Fibroblast of skin of left biceps (primary cell): ENCODE measurements at regions not wholly inside any gene's neighbourhood (a gene's known extent, or its start where the extent isn't known, plus 50 kb on each side); places are given as distances from the start of the nearest gene placed in this dataset.

ENCODE experiments used
- DNase-seq, 2 experiments: peaks; one replicate each; pipeline ENCODE4 v3.0.0-alpha.2; 2013; ENCODE audit warnings: low read depth in 2 of 2

GRCh38 chr1:208841436-208841835 is 597.3 kb upstream of the PLXNA2 start:
- no peak for DNase-seq

DNA sequence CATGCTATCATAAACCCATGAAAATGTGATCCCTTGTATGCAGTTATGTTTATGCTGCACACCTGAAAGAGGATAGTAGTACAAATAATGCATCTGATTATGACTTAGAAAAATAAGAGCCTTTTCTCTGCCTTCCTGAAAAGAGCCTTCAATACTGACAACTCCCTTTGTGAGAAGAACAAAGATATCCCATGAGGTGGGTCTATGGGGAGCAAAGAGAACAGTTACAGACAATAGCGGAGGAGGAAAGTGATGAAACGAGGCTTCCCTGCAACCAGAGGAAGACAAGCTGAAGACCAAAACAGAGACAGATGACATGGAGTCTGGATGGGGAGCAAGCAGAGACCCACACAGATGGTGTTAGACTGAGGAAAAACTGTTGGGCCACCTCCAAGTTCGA is 598.3 kb upstream of the PLXNA2 start:
- DNase-seq: no peak

DNA sequence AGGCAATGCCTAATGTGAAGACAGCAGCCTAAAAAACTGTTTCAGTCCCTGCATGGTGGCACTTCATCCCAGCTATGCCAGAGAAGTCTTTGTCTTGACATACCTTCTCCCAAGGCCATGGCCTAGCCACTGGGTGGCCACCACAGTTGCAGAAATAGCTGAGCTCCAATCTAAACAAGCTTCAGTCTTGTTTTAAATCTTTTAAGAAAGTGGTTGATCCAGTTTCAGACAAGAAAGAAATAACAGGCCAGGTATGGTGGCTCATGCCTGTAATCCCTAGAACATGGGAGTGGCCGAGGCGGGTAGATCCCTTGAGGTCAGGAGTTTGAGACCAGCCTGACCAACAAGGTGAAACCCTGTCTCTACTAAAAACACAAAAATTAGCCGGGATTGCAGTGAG is 600.0 kb upstream of the PLXNA2 start:
- no peak for DNase-seq

DNA sequence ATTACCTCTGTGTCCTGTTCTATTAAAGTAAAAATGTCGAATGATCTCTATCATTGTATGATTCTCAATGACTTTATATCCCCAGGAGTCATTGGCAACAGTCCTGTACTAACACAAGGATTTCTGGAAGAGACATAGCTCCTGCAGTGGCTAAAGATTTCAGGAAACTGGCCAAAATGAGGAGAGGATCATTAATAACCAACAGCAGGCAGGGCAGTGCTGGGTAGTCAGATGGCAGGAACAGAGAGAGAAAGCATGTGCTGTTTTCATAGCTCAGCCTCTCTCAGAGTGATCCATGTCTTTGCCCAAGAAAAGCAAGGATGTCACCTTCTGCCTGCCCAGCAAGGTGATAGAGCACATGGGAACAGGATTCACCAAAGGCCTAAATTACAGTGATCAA is 604.7 kb upstream of the PLXNA2 start:
- no peak for DNase-seq

- DNase-seq: no peak
Measured at GRCh38 chr1:208850442-208850841, 606.3 kb upstream of the PLXNA2 start.

DNA sequence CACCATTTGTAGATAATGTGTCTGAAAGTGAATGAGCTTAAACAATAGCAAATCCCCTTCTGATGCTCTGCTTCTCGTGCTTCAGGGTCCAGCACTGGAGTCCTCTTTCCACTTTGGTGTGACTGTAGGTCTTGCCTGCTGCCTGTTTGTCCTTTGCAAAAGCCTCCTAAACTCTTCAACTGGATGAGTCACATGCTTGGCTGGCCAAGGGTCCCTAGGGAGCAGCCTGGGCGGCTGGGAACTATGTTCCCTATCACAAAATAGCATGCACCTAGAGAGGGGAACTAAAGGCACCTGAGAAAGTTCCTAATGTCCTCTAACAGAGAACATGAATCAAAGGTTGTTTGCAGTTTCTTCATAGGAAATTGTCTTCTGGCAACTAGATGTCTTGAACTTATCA is 607.2 kb upstream of the PLXNA2 start:
- DNase-seq: no peak

DNA sequence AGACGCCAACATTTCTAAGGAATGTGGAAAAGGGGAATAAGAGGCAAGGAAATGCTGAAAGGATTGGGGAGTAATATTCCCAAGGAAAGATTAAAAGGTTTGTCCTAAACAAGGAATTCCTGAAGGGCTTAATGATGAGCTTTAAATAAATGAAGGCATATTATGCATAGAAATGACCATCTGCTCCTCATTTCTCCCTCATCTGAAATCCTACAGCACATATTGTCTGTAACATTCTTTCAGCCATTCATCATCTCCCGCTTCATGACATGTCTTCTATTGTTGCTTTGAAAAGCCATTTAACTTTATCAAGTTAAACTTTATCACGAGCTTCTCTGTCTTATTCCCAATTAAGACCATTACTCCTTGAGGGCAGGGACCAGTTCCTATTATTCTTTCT is 608.7 kb upstream of the PLXNA2 start:
- DNase-seq: no peak

GRCh38 chr1:208855403-208855802 is 611.2 kb upstream of the PLXNA2 start:
- no peak for DNase-seq

- no peak for DNase-seq
Measured at GRCh38 chr1:208857465-208857864, 613.3 kb upstream of the PLXNA2 start.

GRCh38 chr1:208858738-208859137 is 614.6 kb upstream of the PLXNA2 start:
- no peak for DNase-seq

DNA sequence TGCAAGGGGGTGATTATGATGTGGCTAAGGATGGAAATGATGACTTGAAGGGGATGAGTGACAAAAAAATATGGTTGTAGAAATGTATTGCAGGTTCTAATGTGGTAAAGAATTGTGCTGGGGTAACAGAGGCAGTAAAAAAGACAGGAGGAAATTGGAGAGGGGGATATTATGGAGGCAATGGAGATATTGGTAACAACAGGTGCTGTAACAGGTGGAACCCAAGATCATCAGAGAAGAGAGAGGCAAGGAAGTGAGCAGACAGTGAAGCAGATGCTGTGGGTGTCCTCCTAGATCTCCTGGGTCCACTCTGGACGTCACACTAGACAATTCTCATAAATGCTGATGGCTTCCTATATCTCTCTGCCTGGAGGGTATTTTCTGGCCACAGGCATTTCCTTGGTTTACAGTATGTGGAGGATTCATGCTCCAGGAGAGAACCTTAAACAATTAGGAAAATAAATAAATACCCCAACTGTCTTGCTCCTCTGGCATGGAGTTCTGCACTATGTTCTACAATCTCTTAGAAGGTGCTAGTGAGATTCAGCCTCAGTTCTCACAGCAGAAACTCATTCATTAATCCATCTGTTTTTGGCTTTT is 620.3 kb upstream of the PLXNA2 start:
- no peak for DNase-seq

DNA sequence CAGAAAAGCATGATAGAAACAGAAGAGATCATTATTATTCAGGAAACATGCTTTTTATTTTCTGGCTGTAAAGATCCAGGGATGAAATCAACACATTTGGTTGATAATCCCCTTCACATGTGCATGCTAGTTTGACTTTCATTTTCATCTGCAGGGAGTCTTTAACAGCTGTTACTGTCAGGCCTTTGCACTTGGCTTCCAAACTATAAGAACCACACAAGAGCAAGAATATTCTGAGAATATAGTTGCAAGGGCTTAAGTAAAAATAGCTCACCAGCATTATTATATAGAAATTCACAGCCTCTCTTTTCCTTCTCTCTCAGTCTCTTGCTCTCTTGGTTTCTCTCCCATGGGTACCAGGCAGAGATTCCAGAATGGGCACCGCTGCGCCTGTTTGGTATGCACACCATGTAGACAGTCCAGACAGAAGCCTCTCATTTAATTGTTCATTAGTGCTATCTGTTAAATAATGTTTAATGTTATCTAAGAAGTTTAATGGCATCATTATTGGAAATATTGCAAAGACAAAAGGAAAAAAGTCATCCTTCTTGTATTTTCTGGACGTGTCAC is 622.3 kb upstream of the PLXNA2 start:
- DNase-seq: no peak

- DNase-seq: peak; percentile 20 to 24
Measured at GRCh38 chr1:208868554-208868953, 624.4 kb upstream of the PLXNA2 start.

DNA sequence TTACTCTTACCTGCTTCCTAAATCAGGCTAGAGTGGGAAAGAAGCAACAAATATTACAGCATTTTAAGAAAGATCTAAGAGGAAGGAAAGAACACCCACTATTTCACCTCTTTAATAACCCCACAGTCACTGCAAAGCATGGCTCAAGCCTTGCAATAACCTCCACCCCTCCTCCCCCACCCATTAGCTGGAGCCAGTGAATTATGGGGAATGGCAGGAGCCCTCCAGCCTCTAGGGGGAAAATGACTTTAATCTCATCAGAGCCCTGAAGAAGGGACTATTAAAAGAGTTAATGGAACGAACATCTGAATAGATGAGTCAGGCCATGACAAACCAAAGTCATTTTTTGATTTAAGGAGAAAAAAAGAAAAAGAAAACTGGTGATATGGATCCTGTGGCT is 630.7 kb upstream of the PLXNA2 start:
- no peak for DNase-seq

DNA sequence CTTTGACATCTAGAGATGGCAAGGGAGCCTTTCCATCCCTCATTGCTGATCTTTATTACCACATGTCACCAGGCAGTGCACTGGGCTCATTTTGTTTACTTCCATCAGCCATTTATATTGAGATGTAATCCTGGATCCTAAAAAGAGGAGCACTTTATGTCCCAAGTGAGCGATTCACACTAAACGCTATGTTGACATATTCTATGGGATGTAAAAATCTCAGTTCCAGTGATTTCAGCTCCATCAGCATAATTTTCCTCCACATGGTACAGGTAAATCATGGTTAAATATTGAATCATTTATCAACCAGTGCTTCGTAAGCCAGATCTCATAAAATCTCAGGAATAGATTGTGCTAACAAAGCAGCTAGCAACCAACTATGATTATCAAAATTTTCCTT is 634.8 kb upstream of the PLXNA2 start:
- DNase-seq: no peak

GRCh38 chr1:208880433-208881100 is 636.4 kb upstream of the PLXNA2 start:
- no peak for DNase-seq

GRCh38 chr1:208885060-208885459 is 640.9 kb upstream of the PLXNA2 start:
- DNase-seq: no peak

DNA sequence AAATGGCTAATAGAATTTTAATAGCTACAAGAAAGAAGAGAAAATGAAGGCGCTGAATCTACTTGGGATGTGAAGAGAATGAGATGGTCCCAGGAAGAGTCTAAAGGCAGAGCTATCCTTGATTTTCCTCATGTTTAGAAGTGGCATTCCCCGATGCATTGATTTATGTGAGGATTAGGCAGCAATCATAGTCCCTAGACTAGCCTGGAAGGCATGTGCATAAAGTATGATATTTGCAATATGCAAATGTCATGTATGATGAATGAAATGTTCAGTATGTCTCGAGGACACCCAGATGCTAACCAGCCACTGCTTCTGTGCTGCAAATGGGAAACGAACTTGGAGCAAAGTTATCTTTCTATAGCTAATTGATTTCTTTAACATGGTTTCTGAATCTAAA is 641.5 kb upstream of the PLXNA2 start:
- no peak for DNase-seq

DNA sequence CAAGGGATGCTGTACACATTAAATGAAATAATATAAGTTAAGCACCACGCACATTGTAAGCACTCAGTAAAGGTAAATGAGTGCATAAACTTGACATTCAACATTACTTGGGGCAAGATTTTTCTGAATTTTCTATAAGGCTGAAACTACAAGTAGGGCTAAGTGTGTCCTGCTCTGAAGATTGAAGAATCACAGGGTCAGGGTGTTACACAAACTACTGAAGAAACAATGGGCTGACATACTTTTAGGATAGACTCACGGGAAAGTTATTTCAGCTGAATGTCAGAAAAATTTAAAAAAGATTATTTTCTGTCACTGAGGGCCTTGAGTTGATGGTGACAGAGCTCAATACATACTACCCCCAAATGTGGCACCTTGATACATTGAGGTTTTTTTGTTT is 644.2 kb upstream of the PLXNA2 start:
- DNase-seq: no peak

GRCh38 chr1:208892147-208892546 is 648.0 kb upstream of the PLXNA2 start:
- DNase-seq: no peak

- no peak for DNase-seq
Measured at GRCh38 chr1:208893251-208893650, 649.1 kb upstream of the PLXNA2 start.

DNA sequence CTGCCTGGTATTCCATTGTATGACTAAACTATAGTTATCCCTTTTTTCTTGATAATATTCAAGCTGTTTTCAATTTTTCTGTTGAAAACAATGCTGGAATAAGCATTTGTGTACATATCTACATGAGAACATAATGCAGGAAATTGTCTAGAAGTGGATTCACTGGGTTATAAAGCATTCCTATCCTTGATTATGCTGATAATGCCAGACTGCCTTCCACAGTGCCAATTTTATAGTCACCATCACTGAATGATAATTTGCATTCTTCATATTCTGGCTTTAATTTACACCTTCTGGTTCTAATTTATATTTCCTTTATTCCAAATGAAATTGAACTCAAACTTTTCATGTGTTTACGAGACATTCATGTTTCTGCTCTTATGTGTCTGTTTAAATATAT is 651.0 kb upstream of the PLXNA2 start:
- DNase-seq: no peak

GRCh38 chr1:208895820-208896219 is 651.6 kb upstream of the PLXNA2 start:
- no peak for DNase-seq

GRCh38 chr1:208896768-208897167 is 652.6 kb upstream of the PLXNA2 start:
- no peak for DNase-seq
